AG08395 (cell line): ENCODE measurements at regions not wholly inside any gene's neighbourhood (a gene's known extent, or its start where the extent isn't known, plus 50 kb on each side); places are given as distances from the start of the nearest gene placed in this dataset.
"Not testable (repeated sequence)": the region's sequence is repeated elsewhere in the genome, so short reads cannot be mapped to it uniquely, and the experiment has no call there.

Source experiments
- DNase-seq: peaks from one replicate; pipeline ENCODE4 v3.0.0; 2012; ENCODE audit warnings: mixed read lengths, low spot score

DNA sequence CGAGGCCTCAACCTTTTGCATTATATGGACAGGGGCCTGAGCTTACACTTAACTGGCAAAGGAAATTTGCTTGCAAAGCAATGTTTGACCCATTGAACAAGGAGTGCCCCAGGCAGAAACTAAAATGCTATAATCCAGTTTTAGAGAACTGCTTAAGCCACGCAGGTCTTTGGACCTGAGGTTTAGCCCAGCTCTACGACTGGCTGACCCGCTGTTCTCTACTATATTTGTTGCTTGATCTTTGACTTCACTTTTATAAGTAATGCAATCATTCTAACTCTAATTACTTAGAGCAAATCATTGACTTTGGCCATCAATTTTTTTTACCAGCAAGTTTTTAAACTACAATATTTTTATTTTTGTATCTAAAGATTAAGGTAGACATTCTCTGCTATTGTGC is 268.8 kb downstream of the MREG start:
- no peak for DNase-seq

DNA sequence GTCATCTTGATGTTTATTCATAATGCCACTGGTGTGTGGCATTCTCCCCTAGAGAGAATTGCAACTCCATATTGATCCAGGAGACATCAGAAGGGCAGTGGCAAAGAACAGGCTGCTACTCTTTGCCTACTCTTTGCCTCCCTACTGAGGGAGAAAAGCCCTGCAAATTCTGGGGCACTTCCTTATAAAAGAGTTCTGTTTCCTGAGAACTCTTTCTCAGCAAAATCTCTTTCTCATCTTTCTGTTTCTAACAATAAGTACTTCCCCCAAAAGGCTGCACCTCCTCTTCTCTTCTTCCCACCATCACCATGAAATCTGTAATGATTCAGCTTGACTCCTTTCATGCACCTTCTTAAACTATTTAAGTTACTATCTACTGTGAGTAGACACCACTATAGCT is 270.3 kb downstream of the MREG start:
- DNase-seq = no peak

DNA sequence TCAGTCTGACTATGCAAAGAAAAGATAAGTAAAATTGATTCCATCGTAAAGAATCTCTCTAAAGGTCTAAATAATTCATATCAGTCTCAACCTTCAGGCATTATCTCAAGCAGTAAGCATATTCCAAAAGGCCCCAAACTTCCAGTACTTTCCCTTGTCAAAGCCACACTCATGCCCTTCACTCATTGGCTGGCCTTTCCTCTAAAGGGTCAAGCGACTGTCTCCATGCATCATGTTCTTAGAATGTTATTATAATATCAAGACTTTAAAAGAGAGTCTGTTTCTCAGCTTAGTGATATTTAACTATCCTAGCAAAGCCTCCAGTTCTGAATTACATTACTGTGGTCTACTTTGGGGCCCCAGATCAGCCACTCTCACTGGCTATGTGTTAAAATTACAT is 271.3 kb downstream of the MREG start:
- DNase-seq = no peak

DNA sequence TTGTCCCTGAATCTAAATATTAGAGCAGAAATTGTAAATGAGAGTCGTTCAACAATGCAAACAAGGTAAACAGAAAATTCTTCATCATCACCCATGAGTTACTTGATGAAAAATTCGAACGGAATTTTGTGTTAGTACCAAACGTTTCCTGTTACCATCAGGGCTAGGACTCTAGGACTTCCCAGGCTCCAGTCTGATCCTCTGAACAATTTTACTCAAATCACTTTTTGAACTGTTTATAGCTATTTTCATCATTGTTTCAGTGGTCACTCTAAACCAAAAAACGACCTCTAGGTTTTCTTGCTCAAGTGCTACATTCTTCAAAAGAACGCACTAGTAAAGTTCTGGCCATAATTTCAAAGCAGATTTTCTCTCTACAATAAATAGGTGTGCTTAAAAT is 273.3 kb downstream of the MREG start:
- DNase-seq = no peak

DNA sequence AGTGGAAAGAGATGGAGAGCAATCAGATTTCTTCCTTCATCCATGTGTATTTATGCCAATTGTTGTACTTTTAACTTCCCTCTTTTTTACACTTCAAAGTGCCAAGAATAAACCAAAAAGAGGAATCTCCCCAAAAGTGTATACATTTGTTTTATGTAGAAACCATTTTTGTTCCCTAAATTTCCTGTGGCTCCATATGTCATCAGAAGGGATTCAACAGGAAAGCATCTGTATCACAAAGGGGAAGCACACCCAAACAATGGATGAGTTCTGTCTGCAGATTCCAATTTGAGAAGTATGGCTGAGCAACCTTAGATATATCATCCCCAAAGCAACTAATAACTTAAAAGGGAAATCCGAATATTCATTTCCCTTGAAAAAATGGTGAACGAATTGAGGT is 275.0 kb downstream of the MREG start:
- no peak for DNase-seq

DNA sequence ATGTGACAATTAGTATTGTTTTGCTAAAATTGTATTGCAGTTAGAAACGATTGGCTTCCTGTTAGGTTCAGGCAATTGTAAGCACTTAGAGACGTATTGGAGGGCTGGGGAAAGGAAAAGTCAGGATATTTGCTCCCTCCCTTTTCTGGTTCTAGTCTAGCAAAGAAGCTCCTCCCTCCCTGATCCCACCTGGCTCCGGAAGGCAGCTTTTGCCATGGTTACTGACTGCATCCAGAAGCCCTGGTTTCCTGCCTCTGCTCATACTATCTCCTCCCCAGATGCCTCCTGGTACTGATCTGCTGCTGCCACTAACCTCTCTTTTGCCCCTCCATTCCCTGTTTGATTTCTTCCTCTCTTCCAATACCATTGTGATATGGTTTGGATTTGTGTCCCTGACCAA is 275.9 kb downstream of the MREG start:
- DNase-seq = no peak

DNA sequence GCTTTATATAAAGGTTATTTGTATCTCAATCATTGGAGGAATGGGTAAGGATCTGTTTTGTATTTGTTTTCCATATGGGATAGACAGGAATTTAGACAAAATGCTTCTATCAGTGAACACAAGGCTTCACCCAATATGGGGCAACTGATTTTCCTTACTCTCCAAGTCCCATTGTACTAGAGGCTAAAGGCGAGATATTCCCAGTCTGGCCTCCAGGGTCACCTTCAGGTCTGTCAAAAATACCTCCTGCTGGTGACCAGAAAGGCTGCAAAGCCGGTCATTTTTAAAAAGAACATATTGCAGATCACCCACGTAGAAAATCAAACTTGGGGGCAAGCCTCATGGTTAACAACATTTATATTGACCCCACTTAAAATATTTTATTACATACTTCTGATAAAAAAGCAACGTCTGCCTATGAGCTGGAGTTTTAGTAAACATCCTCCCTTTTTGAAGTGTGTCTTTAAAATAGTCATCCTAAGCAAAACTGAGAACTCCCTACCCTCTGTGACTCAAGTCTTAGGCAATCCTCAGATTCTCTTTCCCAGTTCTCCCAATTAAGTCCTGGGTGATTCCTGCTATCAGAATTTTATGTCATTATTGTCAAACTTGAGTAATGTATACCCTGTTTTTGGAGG is 276.6 kb downstream of the MREG start:
- peak; percentile 54 for DNase-seq

DNA sequence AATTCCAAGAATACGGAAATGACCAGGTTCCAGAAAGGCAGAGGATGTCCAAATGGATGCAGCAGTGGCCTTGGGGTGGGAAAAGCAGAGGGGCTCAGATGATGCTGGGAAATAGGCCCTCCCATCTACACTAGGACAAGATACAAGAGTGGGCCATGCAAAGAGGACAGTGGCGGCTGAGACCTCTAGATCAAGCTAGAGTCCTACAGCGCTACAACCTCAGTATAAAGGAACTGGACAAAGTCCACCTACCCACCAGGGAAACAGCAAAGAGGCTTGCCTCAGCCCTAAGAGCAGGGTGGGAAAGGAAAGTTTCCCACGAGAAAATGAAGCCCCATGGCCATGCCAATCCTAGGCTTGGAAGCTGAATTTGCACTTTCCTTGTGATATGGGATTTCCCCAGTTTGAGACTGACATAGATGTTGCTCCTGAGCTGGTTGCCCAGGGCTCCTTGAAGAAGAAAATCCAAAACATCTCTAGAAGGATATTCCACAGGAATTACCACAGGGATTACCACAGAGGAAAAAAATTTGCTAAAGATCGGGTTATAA is 282.2 kb downstream of the MREG start:
- no peak for DNase-seq

DNA sequence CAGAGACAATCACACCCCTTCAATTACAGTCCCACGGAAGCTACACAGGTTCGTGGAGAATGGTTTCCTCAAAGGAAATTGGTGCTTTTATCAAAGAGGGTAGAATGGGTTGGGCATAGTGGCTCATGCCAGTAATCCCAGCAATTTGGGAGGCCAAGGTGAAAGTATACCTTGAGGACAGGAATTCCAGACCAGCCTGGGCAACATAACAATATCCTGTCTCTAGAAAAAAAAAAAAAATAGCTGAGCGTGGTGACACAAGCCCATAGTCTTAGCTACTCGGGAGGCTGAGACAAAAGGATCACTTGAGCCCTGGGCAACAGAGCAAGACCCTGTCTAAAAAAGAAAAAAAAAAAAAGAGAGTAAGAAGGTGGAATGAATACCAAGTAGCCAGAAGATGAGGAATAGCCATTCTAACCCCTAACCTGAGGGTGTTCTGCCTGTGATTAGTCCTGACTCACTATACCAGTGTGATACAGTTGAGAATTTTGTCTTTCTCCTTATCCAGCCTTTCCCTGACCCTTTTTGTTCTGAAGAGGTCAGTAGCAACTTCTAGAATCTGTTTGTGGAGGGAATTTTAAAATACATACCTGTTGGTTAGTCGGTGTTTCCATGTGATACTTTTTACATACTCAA is 283.2 kb downstream of the MREG start:
- no peak for DNase-seq

DNA sequence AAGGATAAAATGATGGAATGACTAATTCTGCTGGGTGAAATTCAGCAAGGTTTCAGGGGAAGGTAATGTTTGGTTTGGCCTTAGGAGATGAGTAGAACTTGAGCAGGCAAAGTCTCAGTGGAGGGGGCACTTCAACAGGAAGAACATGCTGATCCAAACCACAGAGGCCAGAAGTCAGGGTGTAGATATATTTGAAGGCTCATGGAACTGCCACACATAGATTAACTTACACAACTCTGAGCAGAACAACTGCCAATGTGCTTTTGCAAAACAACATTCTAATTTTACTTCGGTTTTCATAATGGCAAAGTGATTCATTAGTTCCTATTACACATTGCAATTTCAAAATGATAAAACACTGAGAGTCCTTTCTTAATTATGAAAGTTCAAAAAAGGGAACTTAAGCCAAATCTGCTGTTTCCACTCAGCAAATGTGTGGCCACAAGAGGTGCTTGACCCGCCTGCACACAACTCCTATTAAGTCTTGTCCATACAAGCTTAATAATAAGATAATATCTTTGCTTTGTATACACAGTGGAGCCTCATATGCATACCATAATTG is 284.8 kb downstream of the MREG start:
- peak; percentile 83 for DNase-seq

DNA sequence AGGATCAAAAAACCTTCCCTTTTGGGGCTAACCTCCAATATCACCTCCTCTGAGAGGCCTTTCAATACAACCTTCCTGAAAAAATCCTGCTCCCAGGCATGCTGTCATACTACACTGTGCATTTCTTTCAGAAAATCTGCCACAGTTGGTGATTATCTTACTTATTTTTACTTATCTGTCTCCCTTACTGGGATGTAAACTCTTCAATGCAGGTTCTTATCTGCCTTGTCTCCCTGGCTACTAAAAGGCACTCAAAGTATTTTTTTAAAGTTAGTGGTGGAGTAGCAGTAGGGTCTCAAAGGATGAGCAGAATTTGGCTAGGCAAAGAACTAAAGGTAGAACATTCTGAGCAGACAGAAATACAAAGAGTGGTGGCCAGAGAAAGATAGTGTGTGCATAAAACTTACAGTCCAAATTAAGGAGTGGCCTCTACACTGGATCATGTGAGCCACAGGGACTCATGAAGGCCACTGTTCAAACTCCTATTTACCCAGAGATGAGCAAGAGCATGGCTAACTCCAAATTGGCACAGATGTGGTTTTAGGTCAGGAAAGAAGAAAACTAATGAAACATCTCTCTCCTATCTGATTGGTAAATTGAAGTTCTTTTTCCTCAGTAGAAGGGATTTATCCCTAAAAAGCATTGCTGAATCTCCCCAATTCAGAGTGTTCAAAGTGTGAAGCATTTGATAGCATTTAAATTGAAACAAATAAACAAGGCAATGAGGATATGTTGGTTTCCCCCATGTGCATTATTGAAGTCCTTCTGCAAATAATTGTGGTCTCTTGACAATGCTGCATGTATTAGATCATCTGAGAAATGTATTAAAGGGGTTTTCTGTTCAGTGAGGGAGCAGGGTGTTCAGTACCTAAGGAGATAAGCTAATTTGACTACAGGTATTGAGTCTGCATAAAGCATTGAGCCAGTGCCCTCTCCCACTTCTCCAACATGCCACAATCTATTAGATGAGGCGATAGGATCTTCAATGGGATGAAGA is 285.5 kb downstream of the MREG start:
- peak; percentile 50 for DNase-seq

DNA sequence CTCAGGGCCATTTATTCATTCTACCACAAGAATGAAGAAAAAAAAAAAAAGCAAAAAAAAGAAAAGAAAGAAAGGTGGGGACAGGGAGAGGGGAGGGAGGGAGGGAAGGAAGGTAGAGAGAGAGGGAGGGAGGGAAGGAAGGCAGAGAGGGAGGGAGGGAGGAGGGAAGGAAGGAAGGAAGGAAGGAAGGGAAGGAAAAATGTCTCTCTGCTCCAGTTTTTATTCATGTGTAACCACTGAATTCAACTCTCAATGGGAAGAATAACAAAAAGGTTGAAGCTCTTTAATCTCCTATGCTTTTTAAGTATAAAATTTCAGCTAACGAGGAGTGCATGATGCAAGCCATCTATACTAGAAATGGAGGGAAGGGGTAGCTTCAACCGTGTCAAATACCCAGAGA is 287.3 kb downstream of the MREG start:
- no peak for DNase-seq

DNA sequence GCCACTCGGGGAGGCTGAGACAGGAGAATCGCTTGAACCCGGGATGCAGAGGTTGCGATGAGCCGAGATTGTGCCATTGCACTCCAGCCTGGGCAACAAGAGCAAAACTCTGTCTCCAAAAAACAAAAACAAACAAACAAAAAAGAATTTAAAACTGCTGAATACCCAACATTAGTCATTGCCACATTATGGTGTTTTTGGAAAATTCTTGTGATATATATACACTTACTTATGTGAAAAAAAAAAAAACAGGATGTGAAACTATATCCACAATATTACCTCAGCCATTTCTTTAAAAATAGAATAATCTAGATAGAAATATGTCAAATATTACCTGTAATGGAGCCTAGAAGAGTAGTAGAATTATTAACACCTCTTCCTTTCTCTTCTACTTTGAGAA is 288.3 kb upstream of the FN1 start:
- no peak for DNase-seq

DNA sequence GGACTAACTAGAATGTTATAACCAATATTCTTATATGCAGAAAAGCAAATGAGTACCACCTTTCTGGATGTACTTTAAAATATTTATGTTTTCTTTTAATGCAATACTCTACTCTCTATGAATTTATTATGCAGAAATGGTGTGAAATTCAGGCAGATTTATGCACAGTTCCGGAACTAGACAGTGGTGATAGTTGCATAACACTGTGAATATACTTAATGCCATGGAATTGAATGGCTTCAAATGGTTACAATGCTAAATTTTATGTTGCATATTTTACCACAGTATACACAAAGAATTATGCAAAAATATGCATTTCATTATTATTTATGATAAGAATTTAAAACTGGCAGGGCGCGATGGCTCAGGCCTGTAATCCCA is 287.8 kb upstream of the FN1 start:
- DNase-seq = no peak

DNA sequence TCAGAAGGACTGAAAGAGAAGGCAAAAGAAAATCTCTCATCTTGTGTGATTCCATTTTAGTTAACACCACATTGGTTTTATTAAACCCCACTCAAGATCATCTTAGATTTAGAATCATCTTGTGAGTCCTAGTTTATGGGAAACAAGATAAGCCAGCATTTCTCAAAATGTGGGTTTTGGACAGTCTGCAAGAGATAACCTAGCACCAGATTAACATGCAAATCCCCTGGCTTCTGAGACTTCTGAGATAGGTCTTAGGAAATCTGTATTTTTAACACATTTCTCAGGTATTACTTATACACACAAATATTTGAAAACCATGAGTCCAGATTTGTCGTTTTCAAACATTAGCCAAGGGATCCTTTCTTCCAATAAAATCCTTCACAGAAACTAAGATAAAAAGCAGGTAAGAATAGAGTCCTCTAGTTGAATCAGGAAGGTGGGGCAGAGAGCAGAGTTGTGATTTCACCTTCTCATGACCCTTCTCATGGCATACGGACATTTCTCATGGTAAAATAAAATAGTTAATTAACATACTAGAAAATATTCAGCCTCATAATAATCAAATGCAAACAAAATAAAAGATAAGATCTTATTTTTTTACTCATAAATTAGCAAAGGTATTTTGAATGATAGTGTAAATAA is 287.2 kb upstream of the FN1 start:
- no peak for DNase-seq

DNA sequence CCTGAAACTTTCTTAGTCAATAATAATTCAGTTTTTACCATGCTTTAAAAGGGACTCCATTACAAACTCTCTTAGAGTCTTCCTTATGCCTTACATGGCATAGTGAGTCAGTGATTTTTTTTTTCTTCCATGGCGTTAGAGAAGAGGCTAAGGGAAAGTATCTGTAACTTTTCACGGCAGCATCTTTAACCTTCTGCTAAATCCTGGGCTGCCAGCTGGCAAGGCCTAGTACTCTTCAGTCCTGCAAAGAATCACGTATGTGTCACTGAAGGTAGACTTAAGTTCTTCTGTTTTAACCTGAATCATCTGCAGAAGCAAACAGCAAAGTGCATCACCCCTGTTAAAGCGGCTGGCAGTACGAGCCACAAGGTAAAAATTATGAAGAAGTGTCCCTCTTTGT is 286.3 kb upstream of the FN1 start:
- DNase-seq = no peak

DNA sequence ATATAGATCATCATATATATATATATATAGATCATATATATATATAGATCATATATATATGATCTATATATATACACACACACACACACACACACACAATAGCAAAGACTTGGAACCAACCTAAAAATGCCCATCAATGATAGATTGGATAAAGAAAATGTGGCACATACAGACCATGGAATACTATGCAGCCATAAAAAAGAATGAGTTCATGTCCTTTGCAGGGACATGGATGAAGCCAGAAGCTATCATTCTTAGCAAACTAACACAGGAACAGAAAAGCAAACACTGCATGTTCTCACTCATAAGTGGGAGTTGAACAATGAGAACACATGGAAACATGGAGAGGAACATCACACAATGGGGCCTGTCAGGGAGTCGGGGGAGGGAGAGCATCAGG is 285.6 kb upstream of the FN1 start:
- DNase-seq = not testable (repeated sequence)

DNA sequence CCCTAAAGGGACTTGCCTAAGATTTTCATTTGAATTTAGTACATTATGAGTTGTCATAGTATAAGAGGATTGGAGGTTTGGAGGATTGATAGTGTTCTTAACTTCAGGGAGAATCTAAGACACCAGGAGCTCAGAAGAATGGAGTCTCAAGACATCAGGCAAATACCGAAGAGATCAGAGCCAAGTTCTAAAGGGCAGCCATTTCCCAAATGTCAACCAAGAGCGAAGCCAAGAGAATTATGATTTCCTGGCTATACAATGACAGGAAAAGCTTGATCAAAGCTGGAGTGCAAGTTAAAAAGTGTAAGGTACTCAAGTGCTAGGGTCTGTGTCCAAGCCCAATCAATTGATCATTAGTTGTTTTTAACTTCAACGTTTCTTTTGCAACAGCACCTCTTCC is 283.0 kb upstream of the FN1 start:
- DNase-seq = no peak

DNA sequence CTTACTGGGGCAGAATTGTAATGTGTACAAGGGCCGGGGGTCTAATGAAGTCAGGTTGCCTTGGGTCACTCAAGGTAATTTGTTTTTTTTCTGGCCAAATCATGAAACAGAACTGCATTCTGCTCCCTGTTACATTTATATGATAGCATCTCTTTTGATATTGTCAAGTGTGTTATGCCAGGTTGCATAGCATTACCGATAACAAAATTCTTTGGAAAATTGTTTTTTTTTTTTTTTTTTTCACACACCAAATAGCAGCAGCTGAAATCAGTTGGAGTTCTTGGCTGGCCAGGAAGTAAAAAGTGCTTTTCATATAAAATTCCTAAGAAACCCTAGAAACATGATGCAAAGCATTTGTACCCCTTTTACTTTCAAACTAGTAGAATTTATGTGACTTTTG is 282.6 kb upstream of the FN1 start:
- DNase-seq = no peak

DNA sequence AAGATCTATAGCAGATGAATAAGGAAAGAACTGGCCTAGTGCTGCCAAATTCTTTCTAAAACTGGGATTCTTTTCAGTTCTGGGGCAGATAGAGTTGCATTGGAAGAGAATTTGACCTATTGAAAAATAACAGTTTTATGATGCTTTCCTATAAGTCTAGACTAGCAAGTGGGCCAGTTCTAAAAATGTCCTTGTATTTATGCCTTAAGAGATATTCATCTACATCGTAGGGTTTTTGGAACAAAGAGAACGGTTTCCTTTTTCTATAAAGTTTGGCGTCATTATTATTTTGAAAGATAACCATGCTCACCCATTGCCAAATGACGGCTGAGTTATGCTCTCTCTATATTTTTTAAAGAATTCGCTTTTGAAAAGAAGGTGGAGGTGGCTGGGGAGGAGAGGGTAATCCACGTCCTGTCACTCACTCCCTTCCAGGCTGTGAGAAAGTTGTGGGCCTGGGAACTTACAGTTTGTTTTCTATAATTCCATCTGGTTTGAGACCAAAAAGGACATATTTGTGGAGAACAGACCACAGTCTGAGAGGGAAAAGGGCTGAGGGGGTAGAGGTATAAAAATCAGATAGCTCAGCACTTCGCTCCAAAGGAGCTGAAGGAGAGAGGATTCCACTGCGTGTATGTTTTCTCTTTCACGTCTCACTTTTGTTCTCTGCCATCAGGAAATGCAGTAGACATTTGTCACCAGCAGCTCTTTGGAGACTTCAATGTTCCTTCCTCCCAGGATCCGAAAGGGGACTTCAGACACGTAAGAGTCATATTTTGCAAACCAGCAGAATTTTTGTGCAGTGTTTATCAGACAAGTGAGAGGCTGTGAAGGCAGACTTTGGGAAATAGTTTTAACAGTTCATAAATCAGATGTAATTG is 281.9 kb upstream of the FN1 start:
- no peak for DNase-seq

DNA sequence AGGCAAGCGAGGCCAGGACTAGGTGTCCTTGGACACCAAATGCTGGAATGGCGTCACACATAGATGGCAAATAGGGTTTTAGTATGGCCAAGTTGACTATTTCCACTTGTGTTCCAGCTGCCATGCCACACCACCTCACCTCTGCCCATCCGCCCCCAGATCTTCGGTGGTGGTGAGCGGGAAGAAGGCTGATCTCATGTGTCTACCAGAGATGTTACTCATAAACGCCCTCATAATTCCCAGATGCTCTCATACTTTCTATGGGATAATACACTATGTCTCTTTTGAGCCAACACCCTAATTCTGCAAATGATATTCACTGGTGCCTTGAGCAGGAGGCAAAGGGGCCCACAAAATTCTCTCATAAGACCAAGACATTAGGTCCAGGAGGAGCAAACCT is 281.1 kb upstream of the FN1 start:
- DNase-seq = no peak
